OCI-LY1 (cell line): ENCODE measurements at regions not wholly inside any gene's neighbourhood (a gene's known extent, or its start where the extent isn't known, plus 50 kb on each side); places are given as distances from the start of the nearest gene placed in this dataset.
A peak's percentile ranks its signal among the peaks of the same experiment; 100 is the strongest.
"Not testable (repeated sequence)": the region's sequence is repeated elsewhere in the genome, so short reads cannot be mapped to it uniquely, and the experiment has no call there.

Experiments used
- H2AFZ ChIP-seq: fragments of 200-600 bp; sonication (generic), shearing (Covaris generic); 2 replicates; pipeline ENCODE4 v1.6.0; 2014; ENCODE audit warnings: antibody characterized with exemption, mild to moderate bottlenecking, low read length
- H3F3A ChIP-seq: fragments of 200-600 bp; sonication (generic), shearing (Covaris generic); 2 replicates; pipeline ENCODE4 v1.6.0; 2014; ENCODE audit warnings: mild to moderate bottlenecking, antibody characterized with exemption, low read length, moderate library complexity; ENCODE audit not compliant: insufficient read depth
- H3K27ac ChIP-seq: fragments of 200-600 bp; sonication (generic); 2 replicates; pipeline ENCODE4 v1.5.1; 2014; ENCODE audit warnings: low read length, mixed run types, mild to moderate bottlenecking, low read depth; ENCODE audit not compliant: poor library complexity, severe bottlenecking
- H3K27me3 ChIP-seq: fragments of 200-600 bp; sonication (generic); 2 replicates; pipeline ENCODE4 v1.6.0; 2014; ENCODE audit warnings: antibody characterized with exemption, mild to moderate bottlenecking, low read length, moderate library complexity; ENCODE audit not compliant: insufficient read depth
- H3K36me3 ChIP-seq: fragments of 200-600 bp; sonication (generic); 2 replicates; pipeline ENCODE4 v1.6.1; 2014; ENCODE audit warnings: mild to moderate bottlenecking, antibody characterized with exemption, low read length, moderate library complexity, mixed read lengths; ENCODE audit not compliant: insufficient read depth
- H3K4me1 ChIP-seq: fragments of 200-600 bp; sonication (generic); 2 replicates; pipeline ENCODE4 v1.5.1; 2014; ENCODE audit warnings: mild to moderate bottlenecking, low read length, moderate library complexity; ENCODE audit not compliant: insufficient read depth, severe bottlenecking
- H3K4me2 ChIP-seq: fragments of 200-600 bp; sonication (generic), shearing (Covaris generic); 2 replicates; pipeline ENCODE4 v1.6.1; 2014; ENCODE audit warnings: low read length
- H3K4me3 ChIP-seq: fragments of 200-600 bp; sonication (generic); 2 replicates; pipeline ENCODE4 v1.5.1; 2014; ENCODE audit warnings: low read length, low read depth, mild to moderate bottlenecking, mixed read lengths; ENCODE audit not compliant: poor library complexity, severe bottlenecking
- H3K79me2 ChIP-seq: fragments of 200-600 bp; shearing (Covaris generic); 2 replicates; pipeline ENCODE4 v1.6.1; 2016; ENCODE audit warnings: mixed run types, low read length, mixed read lengths; ENCODE audit not compliant: insufficient read depth
- H3K9ac ChIP-seq: fragments of 200-600 bp; sonication (generic), shearing (Covaris generic); 2 replicates; pipeline ENCODE4 v1.6.1; 2014; ENCODE audit warnings: mild to moderate bottlenecking, low read length, mixed read lengths
- H3K9me2 ChIP-seq: fragments of 200-600 bp; sonication (generic), shearing (Covaris generic); 2 replicates; pipeline ENCODE4 v1.6.1; 2014; ENCODE audit warnings: low read depth, mild to moderate bottlenecking, low read length, mixed read lengths
- H3K9me3 ChIP-seq: fragments of 200-600 bp; shearing (Covaris generic); 2 replicates; pipeline ENCODE4 v1.6.1; 2014; ENCODE audit warnings: low read length, mixed read lengths
- H4K20me1 ChIP-seq: fragments of 200-600 bp; sonication (generic), shearing (Covaris generic); 2 replicates; pipeline ENCODE4 v1.6.0; 2016; ENCODE audit warnings: mild to moderate bottlenecking, low read length; ENCODE audit not compliant: insufficient read depth
- EZH2 ChIP-seq: fragments of 200-600 bp; sonication (generic), shearing (Covaris generic); IDR thresholded peaks from 2 replicates; pipeline ENCODE4 v1.8.0; 2017; ENCODE audit warnings: borderline replicate concordance, mixed run types, mild to moderate bottlenecking, antibody characterized with exemption, low read length, moderate library complexity, mixed read lengths
- TF ChIP-seq, protein P1 (sequence below): fragments of 200-600 bp; sonication (generic), shearing (Covaris generic); IDR thresholded peaks from 2 replicates; pipeline ENCODE4 v1.5.1; 2017; ENCODE audit warnings: mild to moderate bottlenecking, antibody characterized with exemption, low read length, moderate library complexity, mixed read lengths

DNA sequence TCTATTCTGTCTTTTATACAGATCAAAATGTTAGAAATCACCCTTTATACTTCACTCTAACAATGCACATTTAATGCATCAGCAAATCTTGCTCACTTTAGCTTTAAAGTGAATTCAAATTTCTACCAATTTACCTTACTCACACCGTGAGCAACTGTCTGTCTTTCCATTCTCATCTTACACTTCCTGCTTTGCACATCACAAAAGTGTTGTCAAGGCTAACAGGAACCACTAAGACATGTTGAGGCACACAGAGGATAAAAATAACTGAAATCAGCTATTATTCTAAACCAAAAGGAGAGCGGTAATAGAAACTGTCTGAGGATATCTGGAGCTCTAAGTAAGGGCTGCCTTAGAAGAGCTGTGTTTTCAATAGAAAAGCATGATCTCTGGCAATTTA, 519.9 kb downstream of the ZBBX start:
- no peak overlapping the region for H3K4me2 ChIP-seq
- TF ChIP-seq, protein P1, sequence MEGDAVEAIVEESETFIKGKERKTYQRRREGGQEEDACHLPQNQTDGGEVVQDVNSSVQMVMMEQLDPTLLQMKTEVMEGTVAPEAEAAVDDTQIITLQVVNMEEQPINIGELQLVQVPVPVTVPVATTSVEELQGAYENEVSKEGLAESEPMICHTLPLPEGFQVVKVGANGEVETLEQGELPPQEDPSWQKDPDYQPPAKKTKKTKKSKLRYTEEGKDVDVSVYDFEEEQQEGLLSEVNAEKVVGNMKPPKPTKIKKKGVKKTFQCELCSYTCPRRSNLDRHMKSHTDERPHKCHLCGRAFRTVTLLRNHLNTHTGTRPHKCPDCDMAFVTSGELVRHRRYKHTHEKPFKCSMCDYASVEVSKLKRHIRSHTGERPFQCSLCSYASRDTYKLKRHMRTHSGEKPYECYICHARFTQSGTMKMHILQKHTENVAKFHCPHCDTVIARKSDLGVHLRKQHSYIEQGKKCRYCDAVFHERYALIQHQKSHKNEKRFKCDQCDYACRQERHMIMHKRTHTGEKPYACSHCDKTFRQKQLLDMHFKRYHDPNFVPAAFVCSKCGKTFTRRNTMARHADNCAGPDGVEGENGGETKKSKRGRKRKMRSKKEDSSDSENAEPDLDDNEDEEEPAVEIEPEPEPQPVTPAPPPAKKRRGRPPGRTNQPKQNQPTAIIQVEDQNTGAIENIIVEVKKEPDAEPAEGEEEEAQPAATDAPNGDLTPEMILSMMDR: no peak
- TF ChIP-seq EZH2: no peak
- no peaks in the 10 kb centered on the region for H3K9me2 ChIP-seq
- H3K4me3 ChIP-seq: no peak overlapping the region
- H3K4me1 ChIP-seq: no peaks in the 10 kb centered on the region
- H3K9ac ChIP-seq: no peak overlapping the region
- no peaks in the 10 kb centered on the region; the same call in 1 of the 2 replicates for H3F3A ChIP-seq
- H3K27ac ChIP-seq: no peak overlapping the region
- H3K36me3 ChIP-seq: no peaks in the 10 kb centered on the region
- H2AFZ ChIP-seq: no peak overlapping the region
- H3K79me2 ChIP-seq: no peaks in the 10 kb centered on the region
- H3K9me3 ChIP-seq: no peaks in the 10 kb centered on the region; the same call in 1 of the 2 replicates
- H4K20me1 ChIP-seq: no peaks in the 10 kb centered on the region
- H3K27me3 ChIP-seq: no peaks in the 10 kb centered on the region

GRCh38 chr3:166844329-166844728, 535.8 kb downstream of the ZBBX start:
- Histone ChIP-seq H2AFZ (no peak overlapping the region), H3K27me3 (no peaks in the 10 kb centered on the region), H3K9ac (no peak overlapping the region), H3K4me3 (no peak overlapping the region), H3K27ac (no peak overlapping the region), H4K20me1 (no peaks in the 10 kb centered on the region), H3K36me3 (no peaks in the 10 kb centered on the region), H3K79me2 (no peaks in the 10 kb centered on the region), H3F3A (no peaks in the 10 kb centered on the region), H3K9me3 (no peaks in the 10 kb centered on the region), H3K9me2 (no peaks in the 10 kb centered on the region), H3K4me1 (no peaks in the 10 kb centered on the region), H3K4me2 (no peak overlapping the region)
- TF ChIP-seq, protein P1: no peak
- no peak for TF ChIP-seq EZH2

GRCh38 chr3:166842784-166843183, 537.3 kb downstream of the ZBBX start:
- not testable (repeated sequence) for H3K27me3 ChIP-seq, H3K9ac ChIP-seq, H3K9me2 ChIP-seq, H4K20me1 ChIP-seq, H3K79me2 ChIP-seq, H2AFZ ChIP-seq, H3K4me1 ChIP-seq, H3F3A ChIP-seq, H3K4me2 ChIP-seq, H3K36me3 ChIP-seq, H3K9me3 ChIP-seq, H3K4me3 ChIP-seq, H3K27ac ChIP-seq

GRCh38 chr3:166837535-166837934, 542.6 kb downstream of the ZBBX start:
- no peaks in the 10 kb centered on the region for H3K4me1 ChIP-seq
- no peaks in the 10 kb centered on the region for H3K36me3 ChIP-seq
- H3K4me2 ChIP-seq: no peak overlapping the region
- no peaks in the 10 kb centered on the region for H3K9me3 ChIP-seq
- no peak overlapping the region for H3K27ac ChIP-seq
- H3F3A ChIP-seq: no peaks in the 10 kb centered on the region
- H4K20me1 ChIP-seq: no peaks in the 10 kb centered on the region
- TF ChIP-seq, protein P1: peak; percentile 87
- TF ChIP-seq EZH2: no peak
- no peak overlapping the region for H3K9ac ChIP-seq
- no peaks in the 10 kb centered on the region for H3K27me3 ChIP-seq
- H2AFZ ChIP-seq: no peak overlapping the region
- H3K4me3 ChIP-seq: no peak overlapping the region
- no peaks in the 10 kb centered on the region for H3K9me2 ChIP-seq
- no peaks in the 10 kb centered on the region for H3K79me2 ChIP-seq
